T1000 (cell line): ENCODE measurements at regions not wholly inside any gene's neighbourhood (a gene's known extent, or its start where the extent isn't known, plus 50 kb on each side); places are given as distances from the start of the nearest gene placed in this dataset.

ENCODE experiments used
- DNase-seq: peaks from one replicate; lab custom pipeline; 2025; ENCODE audit warnings: mixed read lengths; lab: John Stamatoyannopoulos, UW

- DNase-seq, result no peak
Measured at GRCh38 chr6:40753048-40753447, 165.9 kb upstream of the LRFN2 start.

GRCh38 chr6:40744835-40745234 lies 157.7 kb upstream of the LRFN2 start:
- DNase-seq, result no peak

- no peak for DNase-seq
Measured at GRCh38 chr6:40743690-40744446, 156.7 kb upstream of the LRFN2 start.

GRCh38 chr6:40743226-40743625 lies 156.1 kb upstream of the LRFN2 start:
- no peak for DNase-seq

- DNase-seq, result no peak
Measured at GRCh38 chr6:40740518-40740917, 153.4 kb upstream of the LRFN2 start.

GRCh38 chr6:40738551-40739193 lies 151.5 kb upstream of the LRFN2 start:
- no peak for DNase-seq

GRCh38 chr6:40735521-40735920 lies 148.4 kb upstream of the LRFN2 start:
- DNase-seq, result no peak

- no peak for DNase-seq
Measured at GRCh38 chr6:40735121-40735520, 148.0 kb upstream of the LRFN2 start.

- no peak for DNase-seq
Measured at GRCh38 chr6:40734607-40735006, 147.4 kb upstream of the LRFN2 start.

GRCh38 chr6:40733770-40734396 lies 146.7 kb upstream of the LRFN2 start:
- no peak for DNase-seq

- no peak for DNase-seq
Measured at GRCh38 chr6:40733290-40733689, 146.1 kb upstream of the LRFN2 start.

- no peak for DNase-seq
Measured at GRCh38 chr6:40732878-40733277, 145.7 kb upstream of the LRFN2 start.

- no peak for DNase-seq
Measured at GRCh38 chr6:40728643-40729042, 141.5 kb upstream of the LRFN2 start.

GRCh38 chr6:40727271-40727670 lies 140.1 kb upstream of the LRFN2 start:
- DNase-seq, result no peak

- DNase-seq, result no peak
Measured at GRCh38 chr6:40726853-40727252, 139.7 kb upstream of the LRFN2 start.

- no peak for DNase-seq
Measured at GRCh38 chr6:40725390-40725789, 138.2 kb upstream of the LRFN2 start.

- DNase-seq, result no peak
Measured at GRCh38 chr6:40724886-40725285, 137.7 kb upstream of the LRFN2 start.

GRCh38 chr6:40723967-40724366 lies 136.8 kb upstream of the LRFN2 start:
- DNase-seq, result no peak

- no peak for DNase-seq
Measured at GRCh38 chr6:40722553-40723258, 135.5 kb upstream of the LRFN2 start.

GRCh38 chr6:40722091-40722490 lies 134.9 kb upstream of the LRFN2 start:
- no peak for DNase-seq

- no peak for DNase-seq
Measured at GRCh38 chr6:40721271-40721952, 134.2 kb upstream of the LRFN2 start.

GRCh38 chr6:40720375-40720748 lies 133.2 kb upstream of the LRFN2 start:
- no peak for DNase-seq
